GM21619 (cell line): ENCODE measurements at regions not wholly inside any gene's neighbourhood (a gene's known extent, or its start where the extent isn't known, plus 50 kb on each side); places are given as distances from the start of the nearest gene placed in this dataset.

ENCODE experiments used
- ATAC-seq: cut with Tn5 transposase; IDR thresholded peaks from one replicate; pipeline ENCODE4 v1.9.1; 2021; ENCODE audit not compliant: unreplicated experiment

GRCh38 chr1:185646202-185646683, 87.9 kb upstream of the HMCN1 start:
- ATAC-seq = peak; percentile 69

- peak; percentile 45 for ATAC-seq
Observed at GRCh38 chr1:185645686-185646085, 88.5 kb upstream of the HMCN1 start.

- no peak for ATAC-seq
Observed at GRCh38 chr1:185645162-185645640, 89.0 kb upstream of the HMCN1 start.

GRCh38 chr1:185644531-185644930, 89.7 kb upstream of the HMCN1 start:
- ATAC-seq = no peak

- ATAC-seq = peak; percentile 100
Observed at GRCh38 chr1:185636848-185637247, 97.3 kb upstream of the HMCN1 start.

- no peak for ATAC-seq
Observed at GRCh38 chr1:185634704-185635103, 99.5 kb upstream of the HMCN1 start.

- ATAC-seq = no peak
Observed at GRCh38 chr1:185632659-185633423, 101.3 kb upstream of the HMCN1 start.

- ATAC-seq = no peak
Observed at GRCh38 chr1:185631843-185632242, 102.3 kb upstream of the HMCN1 start.

- ATAC-seq = no peak
Observed at GRCh38 chr1:185627761-185628501, 106.3 kb upstream of the HMCN1 start.

GRCh38 chr1:185627171-185627570, 107.0 kb upstream of the HMCN1 start:
- ATAC-seq = no peak

GRCh38 chr1:185626344-185626743, 107.8 kb upstream of the HMCN1 start:
- no peak for ATAC-seq

GRCh38 chr1:185610954-185611353, 123.2 kb upstream of the HMCN1 start:
- no peak for ATAC-seq

- peak; percentile 78 for ATAC-seq
Observed at GRCh38 chr1:185608177-185608576, 126.0 kb upstream of the HMCN1 start.

- ATAC-seq = peak; percentile 58
Observed at GRCh38 chr1:185603158-185603557, 131.0 kb upstream of the HMCN1 start.

GRCh38 chr1:185601189-185601588, 133.0 kb upstream of the HMCN1 start:
- peak; percentile 50 for ATAC-seq

- no peak for ATAC-seq
Observed at GRCh38 chr1:185600641-185601040, 133.6 kb upstream of the HMCN1 start.

- ATAC-seq = no peak
Observed at GRCh38 chr1:185598332-185598731, 135.9 kb upstream of the HMCN1 start.

GRCh38 chr1:185595835-185596667, 138.1 kb upstream of the HMCN1 start:
- peak; percentile 78 for ATAC-seq

- no peak for ATAC-seq
Observed at GRCh38 chr1:185594786-185595410, 139.3 kb upstream of the HMCN1 start.

- ATAC-seq = no peak
Observed at GRCh38 chr1:185593271-185593670, 140.9 kb upstream of the HMCN1 start.

GRCh38 chr1:185585770-185586169, 148.4 kb upstream of the HMCN1 start:
- ATAC-seq = no peak
